SK-N-MC (cell line): ENCODE measurements at regions not wholly inside any gene's neighbourhood (a gene's known extent, or its start where the extent isn't known, plus 50 kb on each side); places are given as distances from the start of the nearest gene placed in this dataset.

ENCODE experiments used
- EZH2 ChIP-seq: fragments of 200-600 bp; sonication (generic); IDR thresholded peaks from one replicate; pipeline ENCODE4 v1.6.1; 2017; ENCODE audit warnings: antibody characterized with exemption
- POLR2AphosphoS5 ChIP-seq: IDR thresholded peaks from 2 replicates; pipeline ENCODE4 v1.6.1; 2012; ENCODE audit warnings: mild to moderate bottlenecking, low read depth, low read length, borderline replicate concordance

DNA sequence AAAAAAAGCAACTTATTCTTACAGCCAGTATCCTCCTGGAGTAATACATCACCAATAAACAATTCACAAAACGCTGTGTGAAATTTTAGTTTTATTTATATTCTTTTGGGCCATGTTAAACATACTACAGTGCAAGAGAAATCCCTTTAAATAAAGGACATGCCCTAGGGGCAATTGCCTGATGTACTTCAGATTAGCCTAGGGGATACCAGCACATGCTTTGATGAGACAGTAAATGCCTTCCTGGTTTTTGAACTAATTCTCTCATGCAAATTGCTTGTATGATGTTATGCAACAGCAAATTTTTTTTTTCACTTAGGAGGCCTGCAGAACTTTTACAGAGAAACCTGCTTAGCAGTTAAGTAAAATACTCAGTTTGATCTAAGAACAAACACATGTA is 711.9 kb upstream of the FRG1 start:
- no peak for TF ChIP-seq POLR2AphosphoS5
- TF ChIP-seq EZH2, result no peak
